Activated CD4-positive, CD25-positive, alpha-beta regulatory T cell (primary cell): ENCODE measurements at regions not wholly inside any gene's neighbourhood (a gene's known extent, or its start where the extent isn't known, plus 50 kb on each side); places are given as distances from the start of the nearest gene placed in this dataset.

Experiments
- DNase-seq, 4 experiments: peaks; one replicate each; lab custom pipeline; 2025; lab: John Stamatoyannopoulos, UW

DNA sequence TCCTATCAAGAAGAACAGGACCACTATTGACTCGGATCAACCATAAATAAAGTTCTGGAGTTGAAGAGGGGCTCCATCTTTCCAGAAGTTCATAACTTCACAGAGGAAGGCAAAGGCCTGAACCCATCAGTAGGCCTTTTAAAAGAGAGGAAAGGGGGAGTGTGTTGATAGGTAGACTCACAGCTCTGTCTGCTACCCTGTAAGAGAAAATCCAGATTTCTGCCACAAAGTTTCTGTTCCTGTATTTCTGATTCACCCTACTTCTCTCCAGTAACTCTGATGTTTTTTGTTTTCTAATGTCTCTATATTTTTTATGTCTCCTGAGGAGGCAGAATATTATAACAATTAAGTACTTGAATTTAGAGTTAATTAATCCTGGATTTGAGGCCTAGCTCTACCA is 564.0 kb downstream of the TNS1 start:
- no peak for DNase-seq

DNA sequence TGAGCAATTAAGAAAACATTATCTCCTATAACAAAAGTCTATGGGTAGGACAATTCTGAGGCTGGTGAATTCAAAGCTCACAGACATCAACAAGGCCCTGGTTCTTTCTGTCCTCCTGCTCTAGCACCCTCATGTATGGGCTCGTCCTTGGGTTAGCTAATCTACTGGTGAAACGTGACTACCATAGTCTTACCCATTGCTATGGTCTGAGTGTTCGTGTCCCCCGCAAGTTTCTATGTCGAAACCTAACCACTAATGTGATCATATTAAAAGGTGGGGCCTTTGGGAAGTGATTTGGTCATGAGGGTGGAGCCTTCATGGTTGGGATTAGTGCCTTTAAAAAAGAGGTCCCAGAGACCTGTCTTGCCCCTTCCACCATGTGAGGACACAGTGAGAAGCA is 564.7 kb downstream of the TNS1 start:
- DNase-seq: no peak

DNA sequence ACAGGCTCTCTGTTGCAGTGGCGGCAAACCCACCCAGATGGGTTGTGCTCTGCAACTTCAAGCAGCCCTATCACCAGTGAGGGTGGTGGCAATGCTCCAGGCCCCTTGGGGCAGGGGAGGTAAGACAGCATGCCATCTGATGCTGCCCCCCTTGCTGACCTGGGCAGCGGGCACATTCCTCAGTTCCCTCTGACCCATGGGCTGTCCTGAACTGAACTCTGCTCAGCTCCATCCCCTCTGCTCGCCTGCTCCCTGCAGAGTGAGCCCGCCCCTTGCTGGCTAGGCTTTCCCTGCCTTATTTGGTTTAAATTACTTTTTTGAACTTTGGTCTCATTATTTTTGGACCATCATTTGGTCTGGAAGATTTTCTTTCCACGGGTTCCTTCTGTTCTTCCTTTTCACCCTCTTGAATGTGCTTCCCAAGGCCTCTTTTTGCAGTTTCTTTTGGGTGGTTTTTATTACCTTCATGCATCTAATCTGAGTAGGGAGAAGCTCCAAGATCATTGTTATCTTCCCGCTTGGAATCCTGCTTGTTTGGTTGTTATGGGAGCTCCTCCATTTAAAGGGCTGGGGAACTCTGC is 565.4 kb downstream of the TNS1 start:
- DNase-seq: no peak

DNA sequence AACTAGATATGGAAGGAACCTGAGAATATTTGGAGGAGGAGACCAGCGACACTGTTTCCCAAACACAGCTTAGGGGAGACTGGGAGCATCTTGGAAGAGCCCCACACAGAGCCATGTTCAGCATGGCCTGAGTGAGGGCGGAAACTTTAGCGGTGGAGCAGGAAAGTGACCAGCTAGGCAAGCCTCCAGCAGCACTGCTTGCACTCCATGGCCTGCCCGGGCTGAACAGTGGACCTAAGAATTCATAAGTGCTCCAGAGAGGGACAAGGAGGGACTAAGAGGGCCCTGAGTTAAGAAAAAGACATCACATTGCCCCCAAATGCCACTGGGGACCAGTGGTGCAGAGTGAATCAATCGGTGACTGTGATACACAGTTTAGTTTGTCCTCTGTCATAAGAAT is 566.4 kb downstream of the TNS1 start:
- no peak for DNase-seq

DNA sequence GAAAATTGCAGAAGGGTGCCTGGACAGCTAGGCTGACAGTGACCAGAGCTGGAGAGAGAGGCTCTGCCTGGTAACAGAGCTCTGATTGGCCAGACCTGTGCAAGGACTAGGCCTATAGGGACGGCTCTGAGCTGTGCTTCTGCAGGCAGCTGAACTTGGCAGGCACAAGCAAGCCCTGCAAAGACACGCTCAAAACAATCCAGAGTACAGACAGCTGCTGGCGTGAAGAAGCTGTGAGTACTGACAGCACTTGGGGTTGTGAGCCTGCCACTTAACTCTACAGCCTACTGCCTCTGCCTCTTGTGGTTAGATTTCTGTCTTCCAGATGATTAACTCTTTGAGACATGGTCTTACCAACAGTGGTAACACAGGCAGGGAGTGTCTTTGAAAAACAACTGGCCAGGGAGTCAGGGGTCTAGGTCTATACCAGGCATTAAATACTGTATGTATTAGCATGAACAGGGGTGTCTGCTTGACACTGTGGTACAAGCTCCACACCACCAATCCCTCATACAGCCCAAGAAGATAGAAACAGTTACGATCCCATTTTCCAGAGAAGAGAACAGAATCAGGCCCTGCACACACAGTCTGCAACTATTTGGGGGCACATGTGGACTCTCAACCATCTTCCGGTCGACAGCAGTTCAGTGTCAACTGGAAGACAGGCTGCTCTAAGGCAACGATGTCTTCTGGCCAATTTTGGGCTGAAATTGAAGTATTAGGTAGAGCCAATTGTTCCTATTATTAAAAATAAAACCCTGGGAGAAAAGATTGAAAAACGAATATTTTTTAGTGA is 568.4 kb downstream of the TNS1 start:
- DNase-seq: no peak

DNA sequence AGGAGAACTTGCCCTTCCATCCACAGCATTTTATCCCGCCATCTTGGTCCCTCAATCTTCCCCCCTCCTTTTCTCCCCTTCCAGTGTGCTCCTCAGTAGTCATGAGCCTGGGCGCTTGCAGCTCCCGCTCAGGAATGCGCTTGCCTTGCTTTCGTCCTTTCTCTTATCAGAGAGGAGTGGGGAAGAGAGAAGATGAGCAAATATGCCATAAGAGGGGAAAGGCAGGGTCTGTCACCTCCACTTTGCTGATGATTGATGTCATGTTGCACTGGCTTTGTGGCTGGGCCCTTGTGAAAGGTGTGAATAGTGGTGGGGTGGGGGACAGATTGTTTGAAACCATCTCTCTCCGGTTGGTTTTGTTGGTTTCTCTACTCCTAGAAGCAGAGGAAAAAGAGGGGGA is 569.3 kb downstream of the TNS1 start:
- DNase-seq: no peak

DNA sequence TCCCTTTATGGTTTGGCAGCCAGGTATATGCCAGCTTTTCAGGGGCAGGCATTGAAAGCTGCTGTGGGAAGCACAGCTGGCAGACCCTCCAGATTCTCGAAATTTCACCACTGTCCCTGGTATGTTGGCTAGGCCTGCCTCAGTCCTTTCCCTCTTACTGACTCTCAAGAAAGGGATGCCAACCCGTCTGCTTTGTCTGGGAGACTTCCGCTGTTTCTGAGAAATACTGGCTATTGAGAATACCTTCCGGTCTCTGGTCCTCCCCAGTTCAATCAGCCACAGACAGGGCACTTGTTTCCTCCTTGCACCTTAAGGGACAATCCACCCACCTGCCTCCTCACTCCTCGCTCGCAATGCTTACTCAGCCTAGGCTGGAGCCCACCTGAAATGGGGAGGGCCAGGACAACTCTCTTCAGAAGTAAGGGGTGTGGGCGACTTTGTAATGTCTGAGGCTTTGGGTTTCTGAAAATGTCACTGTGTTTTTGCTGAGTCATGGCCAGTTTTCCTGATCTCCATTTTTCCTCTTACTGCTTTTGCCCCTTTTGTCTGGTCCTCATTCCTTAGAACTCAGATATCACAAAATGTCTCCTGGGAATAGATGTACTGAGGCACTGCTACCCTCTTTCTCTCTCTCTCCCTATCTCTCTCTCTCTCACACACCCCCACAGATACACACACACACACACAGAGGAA is 571.1 kb downstream of the TNS1 start:
- no peak for DNase-seq

DNA sequence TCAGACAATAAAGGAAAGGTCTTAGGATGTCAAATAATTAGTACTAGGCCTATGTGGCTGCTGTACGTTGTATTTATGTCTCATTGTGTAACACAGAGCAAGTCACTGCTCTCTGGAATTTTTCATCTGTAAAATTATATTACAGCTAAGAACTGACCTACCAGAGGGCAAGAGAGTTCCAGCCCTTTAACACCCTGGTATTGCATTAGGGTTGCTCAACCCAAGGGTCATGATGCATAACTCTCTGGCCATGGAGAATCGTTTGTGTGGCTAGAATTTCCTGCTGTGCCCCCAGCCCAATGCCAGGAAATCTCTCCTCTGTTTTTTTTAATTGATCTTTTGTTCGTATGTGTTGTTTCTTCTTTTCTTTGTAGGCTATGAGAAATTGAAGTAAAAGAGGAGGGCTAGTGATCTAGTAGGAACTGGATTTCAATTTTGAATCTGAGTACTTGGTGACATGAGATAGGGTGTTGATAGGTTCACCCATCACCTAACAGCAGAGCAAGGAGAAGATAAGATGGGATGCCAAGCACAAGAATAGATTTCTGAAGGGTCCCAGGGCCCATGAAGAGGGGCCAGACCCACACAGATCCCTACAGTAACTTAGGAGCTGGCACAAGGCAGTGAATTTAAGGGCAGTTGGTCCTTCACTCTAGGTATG is 571.2 kb upstream of the TNP1 start:
- DNase-seq: no peak

DNA sequence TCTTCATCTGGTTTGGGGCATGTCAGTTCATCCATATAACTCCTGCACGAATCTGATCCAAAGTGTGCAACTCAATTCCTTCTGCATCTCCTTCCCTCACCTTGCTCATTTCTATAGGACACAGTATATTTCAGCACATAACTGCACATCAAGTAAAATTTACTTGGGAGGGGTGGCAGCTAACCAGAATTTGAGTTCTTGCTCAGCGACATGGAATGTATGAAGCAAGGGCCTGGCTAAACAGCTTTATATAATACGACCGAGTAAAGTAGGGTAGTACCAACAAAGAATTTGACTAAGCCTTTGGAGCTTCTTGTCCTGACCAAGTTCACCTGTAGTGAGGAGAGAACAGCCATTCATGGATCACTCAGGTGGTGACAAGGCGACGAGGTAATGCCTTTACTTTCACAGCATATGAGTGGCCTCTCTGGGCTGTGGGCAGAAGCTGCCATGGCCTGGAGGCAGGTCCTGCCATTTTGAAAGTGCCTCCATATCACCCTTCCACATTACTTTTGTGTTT is 570.2 kb upstream of the TNP1 start:
- DNase-seq: no peak

DNA sequence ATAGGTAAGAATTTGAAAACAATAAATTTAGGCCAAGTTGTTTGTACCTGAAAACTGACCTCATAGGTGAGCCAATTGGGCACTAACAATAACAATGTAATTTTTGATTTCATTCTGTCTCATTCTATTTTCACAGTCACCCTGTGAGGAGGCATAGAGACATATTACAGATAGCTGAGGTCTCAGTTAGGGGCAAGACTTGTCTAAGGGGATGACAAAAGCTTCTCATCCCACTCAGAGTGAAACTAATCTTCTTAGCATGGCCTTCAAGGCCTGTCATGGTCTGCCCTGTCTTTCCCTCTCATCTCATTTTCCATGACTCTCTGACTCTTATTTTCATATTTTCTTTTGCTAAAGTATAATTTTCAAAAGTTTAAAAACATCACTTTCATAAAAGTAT is 562.0 kb upstream of the TNP1 start:
- DNase-seq: no peak

DNA sequence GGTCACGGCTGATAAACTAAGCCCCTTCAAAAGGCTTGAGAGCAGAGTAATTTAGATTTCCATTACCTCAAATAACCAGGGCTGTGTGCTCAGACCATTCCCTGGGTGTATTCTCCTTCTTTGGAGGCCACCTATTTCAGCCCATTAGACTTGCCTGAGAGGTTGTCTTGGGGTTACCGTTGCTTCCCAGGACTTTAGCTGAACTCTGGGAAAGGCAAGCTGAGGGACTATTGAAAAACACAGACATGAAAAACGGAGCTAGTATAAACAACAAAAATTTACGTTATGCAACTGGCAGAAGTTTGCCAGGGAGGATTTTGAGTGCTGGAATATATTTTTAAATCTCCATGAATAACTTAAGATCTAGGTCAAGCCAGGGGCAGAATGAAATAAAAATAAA is 561.0 kb upstream of the TNP1 start:
- no peak for DNase-seq

DNA sequence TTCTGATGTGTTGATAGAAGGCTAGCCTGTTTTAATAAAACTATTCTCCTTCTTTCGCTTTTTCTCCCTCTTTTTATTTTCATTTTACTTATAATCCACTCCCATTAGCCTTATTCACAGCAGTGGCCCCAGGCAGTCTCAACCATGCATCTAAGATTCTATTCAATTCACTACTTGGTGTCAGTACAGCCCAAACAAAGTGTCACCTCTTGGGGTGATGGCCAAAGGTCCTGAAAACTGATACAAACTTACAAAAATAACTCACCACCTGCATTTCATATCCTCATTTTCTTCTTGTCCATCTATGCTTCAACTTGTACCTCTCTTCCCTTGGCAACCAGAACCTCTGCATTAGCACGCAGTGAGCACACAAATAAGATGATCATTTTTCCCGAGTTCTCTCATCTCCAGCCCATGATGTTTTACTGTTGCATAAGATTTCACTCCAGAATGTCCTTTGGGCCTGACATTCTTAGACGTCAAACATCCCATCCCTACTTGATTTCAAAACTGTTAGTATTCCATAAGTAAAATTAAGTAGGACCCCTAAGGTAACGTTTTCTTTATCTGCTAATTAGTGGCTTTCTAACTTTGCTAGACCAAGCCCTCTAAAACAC is 559.3 kb upstream of the TNP1 start:
- no peak for DNase-seq

DNA sequence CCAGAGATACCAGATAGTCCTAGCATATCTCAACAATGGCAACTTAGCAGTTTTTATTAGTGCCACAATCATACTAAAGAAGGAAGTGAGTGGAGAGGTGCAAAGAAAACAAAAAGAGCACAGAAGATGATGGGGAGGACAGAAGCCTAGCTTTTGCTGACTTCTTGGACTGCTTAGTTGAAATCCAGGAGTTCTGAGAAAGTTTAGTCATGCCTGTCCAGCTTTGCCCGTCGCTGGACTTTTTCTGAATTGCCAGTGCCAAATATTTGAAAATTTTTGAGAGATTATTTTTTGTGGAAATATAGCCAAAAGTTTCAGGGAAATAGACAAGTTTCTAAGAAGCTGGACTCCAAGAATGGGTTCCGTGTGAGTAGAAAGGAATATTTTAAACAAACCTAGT is 558.7 kb upstream of the TNP1 start:
- no peak for DNase-seq

DNA sequence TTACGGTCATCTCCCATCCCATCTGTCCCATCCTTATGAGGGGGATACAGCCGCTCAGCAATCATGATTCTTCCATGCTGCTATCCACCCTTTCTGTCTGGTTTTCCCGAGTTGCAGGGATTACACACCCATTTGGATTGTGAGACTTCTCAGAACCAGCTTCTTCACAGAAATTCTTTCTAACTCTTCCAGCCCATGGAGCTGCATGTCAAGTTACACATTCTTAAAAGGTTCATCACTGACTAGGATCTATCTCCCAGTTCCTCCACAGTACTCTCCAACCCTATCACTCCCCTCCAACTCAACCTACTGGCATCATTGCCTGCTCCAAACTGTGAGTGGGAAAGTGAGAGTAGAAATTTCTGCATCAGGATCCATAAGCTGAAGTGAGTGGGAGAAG is 558.2 kb upstream of the TNP1 start:
- no peak for DNase-seq

DNA sequence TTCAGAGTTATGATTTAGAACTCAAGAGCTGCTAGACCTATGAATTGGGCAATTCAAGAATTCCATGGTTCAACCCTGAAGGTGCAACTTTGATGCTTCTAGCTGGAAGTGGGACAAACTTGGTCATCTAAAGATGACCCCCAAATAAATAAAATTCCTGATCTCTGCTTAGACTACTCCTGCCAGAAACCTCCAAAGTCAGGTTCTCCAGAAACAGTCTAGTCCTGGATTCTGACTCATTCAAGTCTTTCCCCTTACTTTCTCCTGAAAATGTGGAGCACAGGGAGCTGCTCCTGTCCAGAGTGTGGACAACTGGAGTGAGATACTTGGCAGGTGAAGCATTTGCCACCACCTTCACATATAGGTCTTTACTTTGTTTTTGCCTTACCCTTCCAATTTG is 557.7 kb upstream of the TNP1 start:
- no peak for DNase-seq

DNA sequence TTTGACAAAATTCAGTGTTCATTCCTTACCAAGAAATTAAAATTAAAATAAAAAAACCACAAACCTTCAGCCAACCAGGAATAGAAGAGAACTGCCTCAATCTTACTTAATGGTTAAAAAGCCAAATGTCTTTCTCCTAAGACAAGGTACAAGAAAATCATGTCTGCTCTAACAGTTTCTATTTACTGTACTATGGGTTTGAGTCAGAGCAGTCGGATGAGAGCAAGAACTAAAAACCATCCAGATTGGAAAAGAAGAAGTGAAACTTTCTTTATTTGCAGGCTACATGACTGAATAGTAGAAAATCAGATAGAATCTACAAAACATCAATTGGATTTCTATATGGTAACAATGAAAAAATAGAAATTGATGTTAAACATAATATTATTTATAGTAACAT is 555.5 kb upstream of the TNP1 start:
- DNase-seq: no peak

DNA sequence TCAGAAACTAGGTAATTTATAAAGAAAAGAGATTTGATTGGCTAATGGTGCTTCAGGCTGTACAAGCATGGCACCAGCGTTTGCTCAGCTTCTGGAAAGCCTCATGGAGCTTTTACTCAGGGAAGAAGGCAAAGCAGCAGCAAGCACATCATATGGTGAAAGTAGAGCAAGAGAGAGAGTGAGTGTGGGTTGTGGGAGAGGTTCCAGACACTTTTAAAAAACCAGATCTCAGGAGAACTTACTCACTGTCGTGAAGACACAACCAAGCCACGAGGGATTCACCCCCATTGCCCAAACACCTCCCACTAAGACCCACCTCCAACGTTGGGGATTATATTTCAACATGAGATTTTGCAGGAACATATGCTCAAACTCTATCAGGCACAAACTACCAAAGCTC is 554.6 kb upstream of the TNP1 start:
- no peak for DNase-seq

DNA sequence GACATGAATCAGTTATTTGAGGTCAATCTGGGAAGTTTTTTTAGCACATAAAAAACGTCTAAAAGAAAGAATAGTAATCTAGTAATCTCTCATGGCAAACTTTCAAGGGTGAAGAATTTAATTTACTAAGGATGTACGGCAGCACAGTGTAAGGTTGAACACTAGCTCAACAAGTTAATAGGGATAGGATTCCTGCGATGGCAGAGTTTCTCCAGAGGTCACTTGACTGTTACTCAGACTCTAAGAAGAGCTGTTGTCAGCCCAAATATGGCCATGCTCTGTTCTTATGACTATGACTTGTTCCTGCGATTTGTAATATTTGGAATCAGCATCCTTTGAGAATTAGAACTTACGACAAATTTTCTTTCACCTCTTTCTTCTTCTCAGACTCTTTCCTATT is 553.3 kb upstream of the TNP1 start:
- DNase-seq: no peak

DNA sequence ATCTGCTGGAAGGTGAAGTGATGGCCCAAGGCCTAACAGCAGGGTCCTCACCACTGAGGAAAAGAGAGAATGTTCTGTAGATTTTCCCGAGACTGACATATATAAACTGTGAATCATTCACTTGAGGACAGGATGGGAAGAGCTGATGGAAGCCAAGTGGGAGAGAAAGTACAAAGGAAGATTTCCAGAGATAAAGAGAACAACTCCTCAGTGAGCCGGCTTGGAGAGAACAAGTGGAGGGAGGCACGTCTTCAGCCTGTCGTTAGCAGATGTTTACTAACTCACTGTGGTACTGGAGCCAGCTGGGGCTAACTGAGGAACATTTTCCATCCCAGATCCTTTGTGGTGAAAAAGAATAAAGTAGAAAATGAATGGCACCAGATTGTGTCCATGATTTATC is 552.9 kb upstream of the TNP1 start:
- no peak for DNase-seq

DNA sequence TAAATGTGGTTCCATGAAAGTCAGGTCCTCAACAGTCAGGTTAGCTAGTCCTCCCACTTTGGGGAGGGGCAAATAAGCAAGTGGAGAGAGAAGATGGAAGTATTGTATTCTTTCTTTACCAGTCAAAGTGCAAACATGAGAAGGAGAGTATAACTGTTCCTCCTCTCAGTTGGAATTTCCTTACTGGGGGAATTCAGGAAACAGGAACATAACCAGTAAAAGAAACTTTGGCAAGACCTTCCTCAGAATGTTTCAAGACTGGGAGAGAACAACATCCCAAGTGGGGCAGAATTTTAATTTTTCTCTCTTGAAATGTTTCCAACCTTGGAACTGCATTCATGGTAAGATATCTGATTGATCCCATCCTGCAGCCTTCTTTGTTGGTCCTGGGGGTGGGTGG is 552.4 kb upstream of the TNP1 start:
- DNase-seq: no peak

DNA sequence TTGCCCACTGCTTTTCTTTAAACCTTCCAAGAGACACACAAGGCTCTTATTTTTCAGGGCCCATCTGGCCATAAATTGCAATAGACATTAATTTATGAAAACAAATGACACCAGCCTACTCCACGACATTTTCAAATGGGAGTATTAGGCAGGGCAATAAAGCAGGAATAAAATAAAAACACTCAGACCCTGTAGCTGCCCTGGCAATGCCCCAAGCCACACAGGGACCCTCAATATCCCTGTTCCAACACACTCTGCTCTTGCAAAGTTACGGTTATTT is 550.8 kb upstream of the TNP1 start:
- DNase-seq: no peak

DNA sequence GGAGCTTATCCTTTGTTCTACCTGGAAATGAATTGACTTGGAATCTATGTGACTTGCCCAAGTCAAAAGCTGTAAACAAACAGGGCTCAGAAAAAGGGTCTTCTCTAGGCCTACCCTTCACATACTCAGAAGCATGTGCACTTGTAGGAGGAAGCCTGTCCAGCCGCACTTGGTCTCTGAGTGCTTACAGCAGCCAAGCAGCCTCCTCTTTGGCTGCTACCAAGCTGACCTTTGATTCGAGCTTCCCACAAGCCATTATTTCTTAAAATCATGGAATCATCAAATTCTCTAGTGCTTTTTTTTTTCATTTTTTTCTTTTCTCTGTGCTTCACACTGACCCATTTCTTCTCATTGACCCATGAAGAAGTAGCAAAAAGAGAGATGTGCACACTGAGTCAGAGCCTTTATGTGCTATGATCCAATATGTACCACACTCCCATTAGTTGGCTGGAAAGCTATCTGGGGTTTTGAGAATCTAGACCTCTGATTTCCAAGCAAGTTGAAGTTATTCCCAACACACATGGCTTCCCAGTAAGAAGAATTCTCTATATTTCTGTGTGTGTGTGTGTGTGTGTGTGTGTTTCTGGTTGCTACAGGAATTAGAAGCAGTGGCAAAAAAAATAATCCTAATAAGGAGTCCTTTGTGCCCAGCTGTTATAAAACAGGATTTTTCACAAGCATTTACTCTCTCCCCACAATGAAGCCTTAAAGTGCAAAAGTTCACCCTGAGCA is 550.3 kb upstream of the TNP1 start:
- DNase-seq: no peak
